WTC11 (cell line): ENCODE measurements at regions not wholly inside any gene's neighbourhood (a gene's known extent, or its start where the extent isn't known, plus 50 kb on each side); places are given as distances from the start of the nearest gene placed in this dataset.
A peak's percentile ranks its signal among the peaks of the same experiment; 100 is the strongest.

Source experiments
- ATAC-seq: fragments of 200-7000 bp; cut with Tn5 transposase; 2 replicates; pipeline ENCODE4 v1.10.0; 2021; ENCODE audit warnings: mild to moderate bottlenecking, moderate library complexity
- CTCF ChIA-PET: fragments of 300-600 bp; sonication (Branson Sonifier 250); formaldehyde crosslinking; loops from one replicate; lab custom pipeline; 2021; ENCODE audit warnings: antibody characterized with exemption; lab: Charles Lee
- POLR2A ChIA-PET: fragments of 350-600 bp; sonication (Branson Sonifier 250); formaldehyde crosslinking; loops from one replicate; lab custom pipeline; 2021; ENCODE audit warnings: antibody characterized with exemption; lab: Charles Lee
- DNase-seq: peaks from one replicate; pipeline ENCODE4 v3.0.0; 2021; ENCODE audit warnings: low spot score
- H3K27ac Mint-ChIP-seq: 2 replicates; pipeline ENCODE4 v1.8.0; 2021; ENCODE audit warnings: mixed read lengths
- H3K27me3 Mint-ChIP-seq: 2 replicates; pipeline ENCODE4 v1.8.0; 2021; ENCODE audit warnings: low read depth, mild to moderate bottlenecking, moderate library complexity, mixed read lengths
- H3K36me3 Mint-ChIP-seq: 2 replicates; pipeline ENCODE4 v1.8.0; 2021; ENCODE audit warnings: mixed read lengths
- H3K4me1 Mint-ChIP-seq: 2 replicates; pipeline ENCODE4 v1.8.0; 2022; ENCODE audit warnings: mixed read lengths
- H3K4me3 Mint-ChIP-seq: 2 replicates; pipeline ENCODE4 v1.8.0; 2021; ENCODE audit warnings: mild to moderate bottlenecking, moderate library complexity, mixed read lengths
- H3K9me3 Mint-ChIP-seq: 2 replicates; pipeline ENCODE4 v1.8.0; 2021; ENCODE audit warnings: mixed read lengths
- ATF1 ChIP-seq: sonication (generic); formaldehyde crosslinking; IDR thresholded peaks from 2 replicates; pipeline ENCODE4 v1.8.1; 2023; ENCODE audit warnings: mild to moderate bottlenecking, moderate library complexity, missing genetic modification reagents
- CREB1 ChIP-seq: sonication (generic); formaldehyde crosslinking; IDR thresholded peaks from 2 replicates; pipeline ENCODE4 v1.8.0; 2023; ENCODE audit warnings: mild to moderate bottlenecking, missing genetic modification reagents
- CREM ChIP-seq: sonication (generic); formaldehyde crosslinking; IDR thresholded peaks from 2 replicates; pipeline ENCODE4 v1.8.1; 2022; ENCODE audit warnings: mild to moderate bottlenecking, missing genetic modification reagents, moderate library complexity
- GTF2I ChIP-seq: fragments of 250-450 bp; sonication (Bioruptor Pico); conservative IDR thresholded peaks from 2 replicates; pipeline ENCODE4 v1.4.0; 2021; ENCODE audit warnings: mild to moderate bottlenecking
- NR1H2 ChIP-seq: sonication (generic); formaldehyde crosslinking; IDR thresholded peaks from 2 replicates; pipeline ENCODE4 v1.9.0; 2021; ENCODE audit warnings: mild to moderate bottlenecking, moderate library complexity, missing genetic modification reagents
- TEAD1 ChIP-seq: sonication (generic); formaldehyde crosslinking; IDR thresholded peaks from 2 replicates; pipeline ENCODE4 v1.8.0; 2022; ENCODE audit warnings: mild to moderate bottlenecking, missing genetic modification reagents
- ZNF317 ChIP-seq: sonication (generic); formaldehyde crosslinking; IDR thresholded peaks from 2 replicates; pipeline ENCODE4 v1.8.1; 2023; ENCODE audit warnings: low read depth, mild to moderate bottlenecking, moderate library complexity, missing genetic modification reagents, borderline replicate concordance
- ZNF416 ChIP-seq: fragments of 250-450 bp; sonication (Bioruptor Pico); IDR thresholded peaks from 2 replicates; pipeline ENCODE4 v1.9.0; 2021; ENCODE audit warnings: mild to moderate bottlenecking, inconsistent platforms
- ZNF423 ChIP-seq: fragments of 250-450 bp; sonication (Bioruptor Pico); IDR thresholded peaks from 2 replicates; pipeline ENCODE4 v2.1.2; 2022; ENCODE audit warnings: mild to moderate bottlenecking, moderate library complexity
- TF ChIP-seq, protein P1 (sequence below): sonication (generic); formaldehyde crosslinking; IDR thresholded peaks from 2 replicates; pipeline ENCODE4 v1.8.0; 2022; ENCODE audit warnings: mild to moderate bottlenecking, missing genetic modification reagents
- TF ChIP-seq, protein P2 (sequence below): sonication (generic); formaldehyde crosslinking; IDR thresholded peaks from 2 replicates; pipeline ENCODE4 v1.8.1; 2023; ENCODE audit warnings: mild to moderate bottlenecking, missing genetic modification reagents, borderline replicate concordance
- TF ChIP-seq, protein P3 (sequence below): sonication (generic); formaldehyde crosslinking; IDR thresholded peaks from 2 replicates; pipeline ENCODE4 v1.8.1; 2023; ENCODE audit warnings: mild to moderate bottlenecking, missing genetic modification reagents, moderate library complexity
- TF ChIP-seq, protein P4 (sequence below): sonication (generic); formaldehyde crosslinking; IDR thresholded peaks from 2 replicates; pipeline ENCODE4 v1.8.1; 2023; ENCODE audit warnings: mild to moderate bottlenecking, missing genetic modification reagents, moderate library complexity
- TF ChIP-seq, protein P5 (sequence below): sonication (generic); formaldehyde crosslinking; IDR thresholded peaks from 2 replicates; pipeline ENCODE4 v1.8.1; 2022; ENCODE audit warnings: low read depth, mild to moderate bottlenecking, moderate library complexity, missing genetic modification reagents, borderline replicate concordance
- TF ChIP-seq, protein P6 (sequence below): sonication (generic); formaldehyde crosslinking; IDR thresholded peaks from 2 replicates; pipeline ENCODE4 v1.8.0; 2023; ENCODE audit warnings: missing genetic modification reagents, mild to moderate bottlenecking, borderline replicate concordance
- TF ChIP-seq, protein P7 (sequence below): fragments of 200-600 bp; IDR thresholded peaks from 2 replicates; pipeline ENCODE4 v1.8.0; 2022; ENCODE audit warnings: antibody characterized with exemption
- TF ChIP-seq, protein P8 (sequence below): sonication (generic); formaldehyde crosslinking; conservative IDR thresholded peaks from 2 replicates; pipeline ENCODE4 v1.8.1; 2023; ENCODE audit warnings: mild to moderate bottlenecking, low read depth, missing genetic modification reagents, moderate library complexity

DNA sequence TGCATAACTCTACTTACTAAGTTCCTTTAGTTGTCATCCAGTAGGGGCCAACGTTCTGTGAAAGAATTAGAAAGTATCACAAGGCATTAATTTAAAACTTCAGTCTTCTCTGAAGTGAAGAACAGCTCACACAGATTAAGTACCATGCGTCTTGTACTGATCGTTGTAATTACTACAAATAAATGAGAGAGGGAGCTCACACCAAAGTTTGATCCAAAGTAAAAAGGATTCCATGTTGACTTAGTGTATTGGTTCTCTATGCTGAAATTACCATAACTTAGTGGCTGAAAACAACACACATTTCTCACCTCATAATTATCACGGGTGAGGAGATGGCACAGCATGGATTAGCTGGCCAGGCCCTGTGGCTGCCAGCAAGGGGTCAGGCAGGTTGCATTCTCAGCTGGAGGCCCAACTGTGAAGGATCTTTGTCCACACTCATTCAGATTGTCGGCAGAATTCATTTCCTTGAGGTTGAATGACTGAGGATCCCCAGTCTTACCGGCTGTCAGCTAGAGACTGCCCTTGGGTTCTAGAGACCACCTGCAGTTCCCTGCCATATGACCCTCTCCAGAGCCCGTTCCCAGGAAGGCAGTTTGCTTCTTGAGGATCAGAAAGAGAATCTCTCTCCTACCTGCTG, 169.1 kb downstream of the YTHDC2 start:
- DNase-seq (peak; percentile 20), ATAC-seq (peak; percentile 67)
- Mint-ChIP-seq H3K27me3 (no peaks in the 10 kb centered on the region), H3K4me1 (peaks cover 27% of the 10 kb centered on the region), H3K9me3 (no peaks in the 10 kb centered on the region), H3K36me3 (no peaks in the 10 kb centered on the region), H3K27ac (no peak overlapping the region), H3K4me3 (no peak overlapping the region)
- ChIA-PET POLR2A (interaction anchor here (0.6 kb wide), 1 partner anchor 87 kb away, joined by 8 read pairs; no protein-coding TSS in a partner anchor), CTCF (interaction anchor here (0.6 to 1.7 kb wide), 16 partner anchors 11 to 1414 kb away, joined by 3 to 13 read pairs (median 4); no protein-coding TSS in a partner anchor)
- TF ChIP-seq TEAD1 (CRISPR knock-in tag) (peak; percentile 75; the same call in 1 of the 2 replicates), GTF2I (CRISPR knock-in tag) (no peak), ATF1 (CRISPR knock-in tag) (no peak), ZNF423 (CRISPR knock-in tag) (peak; percentile 68), ZNF317 (CRISPR knock-in tag) (no peak)
- TF ChIP-seq, protein P1, sequence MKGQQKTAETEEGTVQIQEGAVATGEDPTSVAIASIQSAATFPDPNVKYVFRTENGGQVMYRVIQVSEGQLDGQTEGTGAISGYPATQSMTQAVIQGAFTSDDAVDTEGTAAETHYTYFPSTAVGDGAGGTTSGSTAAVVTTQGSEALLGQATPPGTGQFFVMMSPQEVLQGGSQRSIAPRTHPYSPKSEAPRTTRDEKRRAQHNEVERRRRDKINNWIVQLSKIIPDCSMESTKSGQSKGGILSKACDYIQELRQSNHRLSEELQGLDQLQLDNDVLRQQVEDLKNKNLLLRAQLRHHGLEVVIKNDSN (CRISPR knock-in tag): no peak
- TF ChIP-seq, protein P2, sequence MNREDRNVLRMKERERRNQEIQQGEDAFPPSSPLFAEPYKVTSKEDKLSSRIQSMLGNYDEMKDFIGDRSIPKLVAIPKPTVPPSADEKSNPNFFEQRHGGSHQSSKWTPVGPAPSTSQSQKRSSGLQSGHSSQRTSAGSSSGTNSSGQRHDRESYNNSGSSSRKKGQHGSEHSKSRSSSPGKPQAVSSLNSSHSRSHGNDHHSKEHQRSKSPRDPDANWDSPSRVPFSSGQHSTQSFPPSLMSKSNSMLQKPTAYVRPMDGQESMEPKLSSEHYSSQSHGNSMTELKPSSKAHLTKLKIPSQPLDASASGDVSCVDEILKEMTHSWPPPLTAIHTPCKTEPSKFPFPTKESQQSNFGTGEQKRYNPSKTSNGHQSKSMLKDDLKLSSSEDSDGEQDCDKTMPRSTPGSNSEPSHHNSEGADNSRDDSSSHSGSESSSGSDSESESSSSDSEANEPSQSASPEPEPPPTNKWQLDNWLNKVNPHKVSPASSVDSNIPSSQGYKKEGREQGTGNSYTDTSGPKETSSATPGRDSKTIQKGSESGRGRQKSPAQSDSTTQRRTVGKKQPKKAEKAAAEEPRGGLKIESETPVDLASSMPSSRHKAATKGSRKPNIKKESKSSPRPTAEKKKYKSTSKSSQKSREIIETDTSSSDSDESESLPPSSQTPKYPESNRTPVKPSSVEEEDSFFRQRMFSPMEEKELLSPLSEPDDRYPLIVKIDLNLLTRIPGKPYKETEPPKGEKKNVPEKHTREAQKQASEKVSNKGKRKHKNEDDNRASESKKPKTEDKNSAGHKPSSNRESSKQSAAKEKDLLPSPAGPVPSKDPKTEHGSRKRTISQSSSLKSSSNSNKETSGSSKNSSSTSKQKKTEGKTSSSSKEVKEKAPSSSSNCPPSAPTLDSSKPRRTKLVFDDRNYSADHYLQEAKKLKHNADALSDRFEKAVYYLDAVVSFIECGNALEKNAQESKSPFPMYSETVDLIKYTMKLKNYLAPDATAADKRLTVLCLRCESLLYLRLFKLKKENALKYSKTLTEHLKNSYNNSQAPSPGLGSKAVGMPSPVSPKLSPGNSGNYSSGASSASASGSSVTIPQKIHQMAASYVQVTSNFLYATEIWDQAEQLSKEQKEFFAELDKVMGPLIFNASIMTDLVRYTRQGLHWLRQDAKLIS: no peak
- TF ChIP-seq, protein P3, sequence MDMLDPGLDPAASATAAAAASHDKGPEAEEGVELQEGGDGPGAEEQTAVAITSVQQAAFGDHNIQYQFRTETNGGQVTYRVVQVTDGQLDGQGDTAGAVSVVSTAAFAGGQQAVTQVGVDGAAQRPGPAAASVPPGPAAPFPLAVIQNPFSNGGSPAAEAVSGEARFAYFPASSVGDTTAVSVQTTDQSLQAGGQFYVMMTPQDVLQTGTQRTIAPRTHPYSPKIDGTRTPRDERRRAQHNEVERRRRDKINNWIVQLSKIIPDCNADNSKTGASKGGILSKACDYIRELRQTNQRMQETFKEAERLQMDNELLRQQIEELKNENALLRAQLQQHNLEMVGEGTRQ (CRISPR knock-in tag): 0 out of 2 replicates have a peak, but pooled peaks have one; percentile 7

DNA sequence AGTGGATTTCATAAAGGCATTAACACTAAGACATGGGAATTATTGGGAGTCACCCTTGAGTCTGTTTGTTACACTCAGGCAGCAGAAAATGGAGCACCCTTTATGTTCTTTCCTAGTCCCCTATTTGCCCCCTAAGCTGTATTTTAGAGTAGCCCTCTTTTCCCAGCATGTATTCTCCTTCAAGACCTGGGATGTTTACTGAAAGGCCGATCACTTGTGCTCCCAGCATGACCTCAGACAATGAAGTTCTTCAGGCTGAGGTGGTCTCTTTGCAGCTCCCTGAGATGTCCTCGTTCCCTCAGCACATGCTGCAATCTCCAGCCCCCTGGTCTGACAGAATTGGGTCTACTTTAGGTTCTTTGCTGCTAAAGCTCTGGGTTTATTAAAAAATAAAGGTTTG, 169.7 kb downstream of the YTHDC2 start:
- H3K9me3 Mint-ChIP-seq: no peaks in the 10 kb centered on the region
- H3K27me3 Mint-ChIP-seq: no peaks in the 10 kb centered on the region
- DNase-seq: no peak
- POLR2A ChIA-PET: no interaction called here
- CTCF ChIA-PET: interaction anchor here (0.6 to 1.7 kb wide), 9 partner anchors 10 to 767 kb away, joined by 3 to 13 read pairs (median 6); no protein-coding TSS in a partner anchor
- no peak for ATAC-seq
- H3K4me3 Mint-ChIP-seq: no peak overlapping the region
- peaks cover 25% of the 10 kb centered on the region for H3K4me1 Mint-ChIP-seq
- no peaks in the 10 kb centered on the region for H3K36me3 Mint-ChIP-seq
- no peak overlapping the region for H3K27ac Mint-ChIP-seq
- TF ChIP-seq, protein P4, sequence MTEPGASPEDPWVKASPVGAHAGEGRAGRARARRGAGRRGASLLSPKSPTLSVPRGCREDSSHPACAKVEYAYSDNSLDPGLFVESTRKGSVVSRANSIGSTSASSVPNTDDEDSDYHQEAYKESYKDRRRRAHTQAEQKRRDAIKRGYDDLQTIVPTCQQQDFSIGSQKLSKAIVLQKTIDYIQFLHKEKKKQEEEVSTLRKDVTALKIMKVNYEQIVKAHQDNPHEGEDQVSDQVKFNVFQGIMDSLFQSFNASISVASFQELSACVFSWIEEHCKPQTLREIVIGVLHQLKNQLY (CRISPR knock-in tag): no peak
- TF ChIP-seq, protein P5, sequence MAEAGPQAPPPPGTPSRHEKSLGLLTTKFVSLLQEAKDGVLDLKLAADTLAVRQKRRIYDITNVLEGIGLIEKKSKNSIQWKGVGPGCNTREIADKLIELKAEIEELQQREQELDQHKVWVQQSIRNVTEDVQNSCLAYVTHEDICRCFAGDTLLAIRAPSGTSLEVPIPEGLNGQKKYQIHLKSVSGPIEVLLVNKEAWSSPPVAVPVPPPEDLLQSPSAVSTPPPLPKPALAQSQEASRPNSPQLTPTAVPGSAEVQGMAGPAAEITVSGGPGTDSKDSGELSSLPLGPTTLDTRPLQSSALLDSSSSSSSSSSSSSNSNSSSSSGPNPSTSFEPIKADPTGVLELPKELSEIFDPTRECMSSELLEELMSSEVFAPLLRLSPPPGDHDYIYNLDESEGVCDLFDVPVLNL (CRISPR knock-in tag): no peak
- TF ChIP-seq, protein P6, sequence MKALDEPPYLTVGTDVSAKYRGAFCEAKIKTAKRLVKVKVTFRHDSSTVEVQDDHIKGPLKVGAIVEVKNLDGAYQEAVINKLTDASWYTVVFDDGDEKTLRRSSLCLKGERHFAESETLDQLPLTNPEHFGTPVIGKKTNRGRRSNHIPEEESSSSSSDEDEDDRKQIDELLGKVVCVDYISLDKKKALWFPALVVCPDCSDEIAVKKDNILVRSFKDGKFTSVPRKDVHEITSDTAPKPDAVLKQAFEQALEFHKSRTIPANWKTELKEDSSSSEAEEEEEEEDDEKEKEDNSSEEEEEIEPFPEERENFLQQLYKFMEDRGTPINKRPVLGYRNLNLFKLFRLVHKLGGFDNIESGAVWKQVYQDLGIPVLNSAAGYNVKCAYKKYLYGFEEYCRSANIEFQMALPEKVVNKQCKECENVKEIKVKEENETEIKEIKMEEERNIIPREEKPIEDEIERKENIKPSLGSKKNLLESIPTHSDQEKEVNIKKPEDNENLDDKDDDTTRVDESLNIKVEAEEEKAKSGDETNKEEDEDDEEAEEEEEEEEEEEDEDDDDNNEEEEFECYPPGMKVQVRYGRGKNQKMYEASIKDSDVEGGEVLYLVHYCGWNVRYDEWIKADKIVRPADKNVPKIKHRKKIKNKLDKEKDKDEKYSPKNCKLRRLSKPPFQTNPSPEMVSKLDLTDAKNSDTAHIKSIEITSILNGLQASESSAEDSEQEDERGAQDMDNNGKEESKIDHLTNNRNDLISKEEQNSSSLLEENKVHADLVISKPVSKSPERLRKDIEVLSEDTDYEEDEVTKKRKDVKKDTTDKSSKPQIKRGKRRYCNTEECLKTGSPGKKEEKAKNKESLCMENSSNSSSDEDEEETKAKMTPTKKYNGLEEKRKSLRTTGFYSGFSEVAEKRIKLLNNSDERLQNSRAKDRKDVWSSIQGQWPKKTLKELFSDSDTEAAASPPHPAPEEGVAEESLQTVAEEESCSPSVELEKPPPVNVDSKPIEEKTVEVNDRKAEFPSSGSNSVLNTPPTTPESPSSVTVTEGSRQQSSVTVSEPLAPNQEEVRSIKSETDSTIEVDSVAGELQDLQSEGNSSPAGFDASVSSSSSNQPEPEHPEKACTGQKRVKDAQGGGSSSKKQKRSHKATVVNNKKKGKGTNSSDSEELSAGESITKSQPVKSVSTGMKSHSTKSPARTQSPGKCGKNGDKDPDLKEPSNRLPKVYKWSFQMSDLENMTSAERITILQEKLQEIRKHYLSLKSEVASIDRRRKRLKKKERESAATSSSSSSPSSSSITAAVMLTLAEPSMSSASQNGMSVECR (CRISPR knock-in tag): no peak
- TF ChIP-seq CREM (CRISPR knock-in tag): no peak
- no peak for TF ChIP-seq CREB1 (CRISPR knock-in tag)
- TF ChIP-seq, protein P7, sequence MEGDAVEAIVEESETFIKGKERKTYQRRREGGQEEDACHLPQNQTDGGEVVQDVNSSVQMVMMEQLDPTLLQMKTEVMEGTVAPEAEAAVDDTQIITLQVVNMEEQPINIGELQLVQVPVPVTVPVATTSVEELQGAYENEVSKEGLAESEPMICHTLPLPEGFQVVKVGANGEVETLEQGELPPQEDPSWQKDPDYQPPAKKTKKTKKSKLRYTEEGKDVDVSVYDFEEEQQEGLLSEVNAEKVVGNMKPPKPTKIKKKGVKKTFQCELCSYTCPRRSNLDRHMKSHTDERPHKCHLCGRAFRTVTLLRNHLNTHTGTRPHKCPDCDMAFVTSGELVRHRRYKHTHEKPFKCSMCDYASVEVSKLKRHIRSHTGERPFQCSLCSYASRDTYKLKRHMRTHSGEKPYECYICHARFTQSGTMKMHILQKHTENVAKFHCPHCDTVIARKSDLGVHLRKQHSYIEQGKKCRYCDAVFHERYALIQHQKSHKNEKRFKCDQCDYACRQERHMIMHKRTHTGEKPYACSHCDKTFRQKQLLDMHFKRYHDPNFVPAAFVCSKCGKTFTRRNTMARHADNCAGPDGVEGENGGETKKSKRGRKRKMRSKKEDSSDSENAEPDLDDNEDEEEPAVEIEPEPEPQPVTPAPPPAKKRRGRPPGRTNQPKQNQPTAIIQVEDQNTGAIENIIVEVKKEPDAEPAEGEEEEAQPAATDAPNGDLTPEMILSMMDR: no peak
- TF ChIP-seq, protein P8, sequence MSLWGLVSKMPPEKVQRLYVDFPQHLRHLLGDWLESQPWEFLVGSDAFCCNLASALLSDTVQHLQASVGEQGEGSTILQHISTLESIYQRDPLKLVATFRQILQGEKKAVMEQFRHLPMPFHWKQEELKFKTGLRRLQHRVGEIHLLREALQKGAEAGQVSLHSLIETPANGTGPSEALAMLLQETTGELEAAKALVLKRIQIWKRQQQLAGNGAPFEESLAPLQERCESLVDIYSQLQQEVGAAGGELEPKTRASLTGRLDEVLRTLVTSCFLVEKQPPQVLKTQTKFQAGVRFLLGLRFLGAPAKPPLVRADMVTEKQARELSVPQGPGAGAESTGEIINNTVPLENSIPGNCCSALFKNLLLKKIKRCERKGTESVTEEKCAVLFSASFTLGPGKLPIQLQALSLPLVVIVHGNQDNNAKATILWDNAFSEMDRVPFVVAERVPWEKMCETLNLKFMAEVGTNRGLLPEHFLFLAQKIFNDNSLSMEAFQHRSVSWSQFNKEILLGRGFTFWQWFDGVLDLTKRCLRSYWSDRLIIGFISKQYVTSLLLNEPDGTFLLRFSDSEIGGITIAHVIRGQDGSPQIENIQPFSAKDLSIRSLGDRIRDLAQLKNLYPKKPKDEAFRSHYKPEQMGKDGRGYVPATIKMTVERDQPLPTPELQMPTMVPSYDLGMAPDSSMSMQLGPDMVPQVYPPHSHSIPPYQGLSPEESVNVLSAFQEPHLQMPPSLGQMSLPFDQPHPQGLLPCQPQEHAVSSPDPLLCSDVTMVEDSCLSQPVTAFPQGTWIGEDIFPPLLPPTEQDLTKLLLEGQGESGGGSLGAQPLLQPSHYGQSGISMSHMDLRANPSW (CRISPR knock-in tag): no peak
- TF ChIP-seq NR1H2: no peak
- no peak for TF ChIP-seq ZNF416 (CRISPR knock-in tag)
